AG04450 (cell line): ENCODE measurements at regions not wholly inside any gene's neighbourhood (a gene's known extent, or its start where the extent isn't known, plus 50 kb on each side); places are given as distances from the start of the nearest gene placed in this dataset.

Source experiments
- CTCF ChIA-PET: fragments of 300-600, 350-600 bp; formaldehyde crosslinking; extraction: SDS; loops from one replicate; lab custom pipeline; 2022; ENCODE audit warnings: antibody characterized with exemption, inconsistent platforms; lab: Charles Lee
- POLR2A ChIA-PET: fragments of 350-600 bp; formaldehyde crosslinking; extraction: SDS; loops from one replicate; lab custom pipeline; 2021; ENCODE audit warnings: antibody characterized with exemption, inconsistent platforms; lab: Yijun Ruan, JAX
- DNase-seq: peaks from one replicate; pipeline ENCODE4 v3.0.0-alpha.2; 2011; ENCODE audit warnings: low read depth, low spot score
- H3K27ac ChIP-seq: one replicate; pipeline ENCODE4 v1.5.1; 2012; ENCODE audit warnings: low read depth, low read length, control low read depth
- H3K27me3 ChIP-seq: one replicate; pipeline ENCODE4 v1.6.0; 2012; ENCODE audit warnings: low read length; ENCODE audit not compliant: control insufficient read depth, insufficient read depth
- H3K4me3 ChIP-seq: 2 replicates; pipeline ENCODE4 v1.5.1; 2011; ENCODE audit warnings: mild to moderate bottlenecking, low read depth, low read length, control low read depth
- H3K9me3 ChIP-seq: 2 replicates; pipeline ENCODE4 v1.5.1; 2012; ENCODE audit warnings: low read length; ENCODE audit not compliant: control insufficient read depth, insufficient read depth
- CTCF ChIP-seq: IDR thresholded peaks from 2 replicates; pipeline ENCODE4 v1.5.1; 2011; ENCODE audit warnings: low read depth, low read length, control low read depth, inconsistent platforms

- H3K27ac ChIP-seq: no peak overlapping the region
- no peak for DNase-seq
- ChIA-PET POLR2A (no interaction called here), CTCF (interaction anchor here (1.7 kb wide), 1 partner anchor 137 kb away, joined by 4 read pairs; the partner anchor contains the start of gene TACR1)
- no peaks in the 10 kb centered on the region for H3K9me3 ChIP-seq
- TF ChIP-seq CTCF: no peak
- H3K4me3 ChIP-seq: no peak overlapping the region
- no peaks in the 10 kb centered on the region for H3K27me3 ChIP-seq
Observed at GRCh38 chr2:75336451-75336850, 137.1 kb upstream of the TACR1 start.

GRCh38 chr2:75334076-75334475, 134.8 kb upstream of the TACR1 start:
- ChIA-PET CTCF (no interaction called here), POLR2A (no interaction called here)
- no peak for TF ChIP-seq CTCF

GRCh38 chr2:75333646-75334045, 134.3 kb upstream of the TACR1 start:
- no peak for DNase-seq
- Histone ChIP-seq H3K27me3 (no peaks in the 10 kb centered on the region), H3K4me3 (no peak overlapping the region), H3K9me3 (no peaks in the 10 kb centered on the region), H3K27ac (no peak overlapping the region)
- ChIA-PET POLR2A (no interaction called here), CTCF (interaction anchor here (0.6 kb wide), 1 partner anchor 129 kb away, joined by 3 read pairs; no protein-coding TSS in a partner anchor)
- TF ChIP-seq CTCF: no peak

More at GRCh38 chr2:75334076-75334475, 134.8 kb upstream of the TACR1 start:
- Histone ChIP-seq H3K4me3 (no peak overlapping the region), H3K27ac (no peak overlapping the region), H3K27me3 (no peaks in the 10 kb centered on the region), H3K9me3 (no peaks in the 10 kb centered on the region)
- DNase-seq: no peak

GRCh38 chr2:75328156-75328555, 128.8 kb upstream of the TACR1 start:
- POLR2A ChIA-PET: no interaction called here
- no peak overlapping the region for H3K27ac ChIP-seq
- H3K27me3 ChIP-seq: no peaks in the 10 kb centered on the region
- no peak overlapping the region for H3K4me3 ChIP-seq
- no peak for TF ChIP-seq CTCF
- CTCF ChIA-PET: no interaction called here
- no peaks in the 10 kb centered on the region for H3K9me3 ChIP-seq
- no peak for DNase-seq

- ChIA-PET CTCF (no interaction called here), POLR2A (no interaction called here)
- Histone ChIP-seq H3K27ac (no peak overlapping the region), H3K9me3 (no peaks in the 10 kb centered on the region), H3K4me3 (no peak overlapping the region), H3K27me3 (no peaks in the 10 kb centered on the region)
- no peak for DNase-seq
- no peak for TF ChIP-seq CTCF
Observed at GRCh38 chr2:75327334-75327733, 128.0 kb upstream of the TACR1 start.
